Mucosa of gallbladder (tissue), 1 donor: ENCODE measurements at regions not wholly inside any gene's neighbourhood (a gene's known extent, or its start where the extent isn't known, plus 50 kb on each side); places are given as distances from the start of the nearest gene placed in this dataset.
A peak's percentile ranks its signal among the peaks of the same experiment; 100 is the strongest.

Experiments
- DNase-seq: peaks from one replicate; pipeline ENCODE4 v3.0.0-alpha.2; 2020; ENCODE audit warnings: low spot score
- donor health status: DM: no; HTN: no; CAD: no.

DNA sequence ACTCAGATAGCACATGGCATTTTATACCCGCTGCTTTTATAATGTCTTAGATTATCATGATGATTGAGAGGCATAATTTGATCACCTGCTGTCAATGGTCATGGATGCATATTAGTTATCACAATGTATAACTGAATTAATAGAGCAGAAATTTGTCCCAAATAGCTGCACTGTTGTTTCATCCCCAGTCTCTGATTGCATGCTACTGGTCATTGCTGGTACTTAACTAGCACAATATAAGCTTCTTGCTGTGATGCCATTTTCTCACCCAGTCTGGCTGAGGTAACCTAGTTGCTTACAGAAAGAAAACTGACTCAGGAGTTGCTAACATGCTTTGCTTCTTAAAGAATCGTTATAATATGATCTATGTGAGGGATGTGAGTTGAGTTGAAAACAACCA, 76.8 kb upstream of the PLEKHA5 start:
- DNase-seq, result no peak

DNA sequence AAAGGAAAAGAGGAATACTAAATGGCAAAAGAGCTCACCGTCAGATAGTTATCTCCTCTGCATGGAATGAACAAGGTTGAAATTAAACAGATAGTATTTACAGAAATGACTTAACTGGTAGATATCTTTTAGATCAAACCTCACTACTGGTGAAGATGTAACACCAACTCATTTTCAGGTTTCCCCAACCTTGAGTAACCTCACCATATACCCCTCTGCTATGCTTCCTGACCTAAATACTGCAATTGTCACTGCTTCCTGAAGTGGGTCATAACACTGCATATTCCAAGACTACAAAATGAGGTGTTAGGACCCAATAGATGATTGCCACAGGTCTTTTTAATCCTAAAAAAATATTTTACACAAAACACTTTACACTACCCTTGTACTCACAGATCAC, 76.3 kb upstream of the PLEKHA5 start:
- DNase-seq, result no peak

DNA sequence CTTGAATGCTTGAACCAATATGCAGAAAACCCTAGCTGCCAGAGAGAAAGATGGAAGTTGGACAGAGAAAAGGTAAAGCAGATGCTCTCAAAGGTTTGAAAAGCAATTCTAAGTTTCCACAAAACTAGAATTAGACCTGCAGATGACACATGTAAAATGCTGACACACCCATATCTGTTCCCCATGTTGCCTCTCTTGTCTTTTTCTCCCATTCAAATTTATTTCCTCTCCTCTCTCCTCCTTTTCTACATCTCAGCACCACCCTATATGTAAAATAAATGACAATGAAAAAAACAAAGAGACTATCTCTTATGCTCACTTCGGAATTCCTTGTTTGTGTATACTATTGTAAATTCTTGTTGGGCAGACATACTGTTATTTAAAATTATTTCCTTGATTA, 75.5 kb upstream of the PLEKHA5 start:
- no peak for DNase-seq

DNA sequence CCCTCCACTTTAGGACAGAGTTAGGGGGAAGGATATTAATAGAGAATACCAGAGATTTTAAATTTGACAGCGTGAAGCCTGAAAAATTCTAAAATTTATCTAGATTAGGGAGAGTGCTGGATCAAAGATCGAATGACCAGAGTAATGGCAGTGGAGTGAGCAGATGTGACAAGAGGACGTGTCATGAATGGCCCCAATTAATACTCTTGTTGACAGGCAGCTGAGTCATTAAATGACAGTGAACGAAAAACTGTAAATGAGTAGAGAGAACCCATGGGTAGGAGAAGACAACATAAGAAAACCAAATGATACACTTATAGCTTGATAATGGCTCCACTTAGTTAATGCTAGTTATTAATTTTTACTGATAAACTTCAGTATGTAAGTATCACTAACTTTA, 73.9 kb upstream of the PLEKHA5 start:
- DNase-seq, result no peak

DNA sequence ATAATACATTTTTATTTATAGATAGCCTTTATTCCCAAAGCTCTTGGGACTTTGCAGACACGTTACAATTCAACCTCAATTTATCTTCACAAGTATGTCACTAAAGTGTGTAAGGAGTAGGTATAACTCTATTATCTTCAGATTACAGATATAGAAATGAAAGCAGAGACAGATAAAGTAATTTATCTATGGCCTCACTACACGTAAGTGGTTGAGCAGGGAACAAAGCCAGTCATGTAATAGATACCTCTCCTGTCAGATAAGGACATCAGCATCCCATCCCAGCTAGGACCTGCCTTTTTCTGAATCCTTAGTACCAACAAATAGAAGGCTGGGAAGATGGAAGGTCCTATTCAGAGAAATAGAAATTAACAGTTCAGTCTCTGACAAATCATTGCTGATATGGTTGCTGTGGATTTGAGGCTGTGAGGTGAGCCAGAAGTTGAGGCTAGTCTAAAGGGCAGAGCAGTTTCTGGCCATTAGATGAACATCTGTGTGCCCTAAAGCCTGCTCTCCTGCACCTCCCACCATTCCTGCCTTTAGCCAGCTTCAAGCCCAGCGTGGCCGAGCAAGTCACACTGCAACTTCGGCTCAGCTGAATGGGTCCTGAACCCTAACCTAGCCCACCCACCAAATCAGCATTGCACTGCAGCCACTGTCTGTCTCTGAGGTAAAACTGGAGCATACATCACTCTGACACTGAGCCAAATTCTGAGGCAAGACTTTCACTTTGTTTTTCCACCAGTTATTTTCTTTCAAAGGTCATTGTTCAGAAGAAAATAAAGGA, 71.1 kb upstream of the PLEKHA5 start:
- DNase-seq, result no peak

DNA sequence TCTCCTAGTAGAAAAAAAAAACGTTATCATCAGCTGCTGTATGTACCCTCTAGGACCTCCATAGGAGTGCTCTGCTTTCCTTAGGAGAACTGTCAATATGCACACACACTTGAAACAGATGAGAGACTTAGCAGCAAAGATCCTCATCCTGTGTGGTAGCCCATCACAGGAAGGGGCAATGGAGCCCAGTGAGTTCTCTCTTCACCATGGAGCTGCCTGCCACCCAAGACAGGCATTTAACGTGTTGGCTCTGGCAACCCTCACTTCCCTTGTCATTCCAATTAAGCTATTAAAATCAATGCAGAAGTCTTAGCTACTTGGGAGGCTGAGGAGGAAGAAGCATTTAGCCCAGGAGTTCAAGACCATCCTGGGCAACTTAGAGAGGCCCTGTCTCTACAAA, 64.8 kb upstream of the PLEKHA5 start:
- no peak for DNase-seq

DNA sequence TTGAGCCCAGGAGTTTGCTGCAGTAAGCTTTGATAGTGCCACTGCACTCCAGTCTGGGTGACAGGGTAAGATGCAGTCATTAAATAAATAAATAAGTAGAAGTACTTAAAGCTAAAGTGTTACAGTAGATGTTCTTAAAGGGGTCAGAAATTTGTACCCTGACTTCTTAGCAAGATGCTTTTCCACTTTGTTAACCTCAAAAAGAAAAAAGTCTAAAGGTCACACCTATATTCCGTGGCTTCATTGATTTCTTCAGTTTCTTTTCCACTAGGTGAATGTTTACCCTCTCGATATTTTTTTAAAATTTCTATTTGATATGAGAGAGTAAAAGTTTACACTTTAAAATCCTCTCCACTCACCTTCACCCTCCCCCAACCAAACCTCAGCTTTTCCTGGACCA, 64.3 kb upstream of the PLEKHA5 start:
- DNase-seq, result no peak

DNA sequence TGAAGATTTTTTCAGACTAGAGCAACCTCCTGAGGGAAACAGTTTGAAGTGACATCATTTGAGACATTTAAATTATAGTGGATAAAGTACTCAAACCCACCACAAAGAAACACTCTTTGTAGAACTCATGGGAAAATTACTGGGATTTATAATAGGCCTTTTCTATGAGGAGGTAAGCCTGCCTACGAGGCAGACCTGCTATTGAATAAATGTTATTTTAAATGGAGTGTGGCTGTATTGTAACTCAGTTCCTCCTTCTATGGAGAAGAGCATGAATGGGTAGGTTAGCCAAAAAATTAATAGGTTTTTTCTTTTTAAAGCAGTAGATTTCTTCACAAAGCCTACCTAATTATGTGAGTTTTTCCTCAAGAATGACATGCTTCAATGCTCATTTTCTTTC, 63.7 kb upstream of the PLEKHA5 start:
- DNase-seq, result no peak

DNA sequence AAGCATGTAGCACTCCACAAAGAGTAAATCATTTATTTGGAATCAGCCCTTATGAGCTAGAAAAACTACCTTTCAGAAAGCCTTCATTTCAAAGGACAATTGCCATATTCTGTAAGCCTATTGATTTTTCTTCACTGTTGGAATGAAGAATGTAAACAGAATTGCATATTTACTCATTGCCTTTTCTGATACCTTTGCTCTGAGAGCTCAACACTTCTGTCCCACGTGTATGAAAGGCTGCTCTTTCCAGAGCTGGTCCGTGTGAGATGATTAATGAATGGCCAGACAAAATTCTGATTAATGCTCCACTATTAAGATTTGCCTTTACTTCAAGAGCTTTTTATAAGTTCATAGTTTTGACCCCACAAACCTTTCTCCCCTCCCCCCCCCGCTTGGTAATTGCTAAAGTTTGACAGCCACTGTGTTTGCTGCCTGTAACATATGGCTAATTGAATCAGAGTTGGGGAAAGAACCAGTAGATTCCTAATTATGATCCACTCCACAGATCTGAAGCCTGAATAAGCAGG, 63.0 kb upstream of the PLEKHA5 start:
- DNase-seq, result peak; percentile 53

DNA sequence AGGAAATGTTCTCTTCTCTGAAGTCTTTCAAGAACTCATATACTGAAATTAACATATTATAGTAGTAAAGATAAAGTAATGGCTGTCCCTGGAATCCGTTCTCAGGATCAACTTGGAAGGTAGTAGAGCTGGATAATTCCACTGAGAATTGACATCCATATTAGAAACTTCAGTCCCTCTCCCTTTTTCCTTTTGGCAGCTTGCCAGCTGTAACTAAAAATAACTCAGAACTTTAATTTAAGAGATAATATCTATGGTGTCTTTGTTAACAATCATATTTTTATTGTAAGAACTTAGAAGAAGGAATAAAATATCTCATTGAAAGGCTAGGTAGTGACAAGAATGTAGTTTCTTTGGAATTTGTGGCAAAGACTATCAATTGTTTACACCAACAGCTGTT, 61.4 kb upstream of the PLEKHA5 start:
- no peak for DNase-seq

DNA sequence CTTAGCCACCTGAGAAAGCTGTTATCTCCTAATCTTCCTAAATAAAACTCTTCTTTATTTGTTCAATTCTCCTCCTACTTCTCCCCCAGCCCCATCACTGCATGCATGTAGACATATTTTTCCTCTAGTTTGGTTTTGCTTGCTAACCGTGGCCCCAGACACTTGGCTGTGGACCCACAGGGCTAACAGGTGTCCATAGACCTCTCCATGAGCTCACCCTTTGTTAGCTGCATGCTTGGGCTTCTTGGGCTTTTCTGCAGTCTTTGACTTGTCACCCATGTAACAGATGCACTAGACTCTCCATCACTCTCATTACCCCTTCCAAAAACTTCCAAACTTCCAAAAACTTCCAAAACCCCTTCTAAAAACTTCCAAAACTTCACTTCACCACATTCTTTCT, 59.2 kb upstream of the PLEKHA5 start:
- no peak for DNase-seq

DNA sequence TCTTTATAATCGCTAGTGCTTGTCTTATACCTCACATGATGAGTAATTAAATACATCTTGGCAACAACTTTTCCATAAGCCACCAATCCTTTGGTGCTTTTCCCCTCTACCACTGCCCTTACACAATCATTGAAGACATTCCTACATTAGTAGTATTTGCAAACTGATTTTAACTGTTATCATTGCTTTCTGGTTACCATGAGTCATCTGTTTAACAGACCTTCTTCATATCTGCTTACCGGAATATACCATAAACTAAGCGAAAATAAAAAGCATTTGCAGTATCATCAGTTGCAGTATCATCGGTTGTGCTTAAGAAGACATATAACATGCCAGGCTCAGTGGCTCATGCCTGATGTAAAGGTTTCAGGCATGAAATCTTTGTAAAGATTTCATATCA, 54.8 kb upstream of the PLEKHA5 start:
- DNase-seq, result no peak

DNA sequence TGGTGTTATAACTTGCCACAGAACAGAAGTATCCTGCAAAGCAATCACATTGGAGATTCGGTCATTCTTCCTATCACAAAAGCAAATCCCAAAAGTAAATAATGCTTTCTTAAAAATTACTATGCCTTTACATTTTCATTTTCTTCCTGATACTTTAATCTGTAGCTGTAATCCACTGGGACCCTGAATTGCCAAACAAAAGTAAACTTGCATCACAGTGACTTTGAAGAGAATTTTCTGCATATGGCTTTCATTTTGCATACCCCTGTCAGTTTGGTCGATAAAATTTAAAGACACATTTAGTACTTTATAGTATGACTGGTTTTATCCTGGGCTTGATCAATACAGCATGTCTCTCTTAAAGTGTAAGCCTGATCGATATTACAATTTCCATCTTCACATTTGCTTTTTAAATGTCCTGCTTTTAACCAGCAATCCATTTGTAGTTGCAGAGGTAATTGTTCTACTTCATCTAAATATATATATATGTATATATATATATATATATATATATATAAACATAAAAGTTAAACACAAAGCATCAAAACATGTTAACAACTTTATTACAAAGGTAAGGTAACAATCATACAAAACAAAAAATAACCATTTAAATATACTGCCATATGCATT, 53.7 kb upstream of the PLEKHA5 start:
- DNase-seq, result no peak
